ENCODE measurements at regions not wholly inside any gene's neighbourhood (a gene's known extent, or its start where the extent isn't known, plus 50 kb on each side); places are given as distances from the start of the nearest gene placed in this dataset.

DNA sequence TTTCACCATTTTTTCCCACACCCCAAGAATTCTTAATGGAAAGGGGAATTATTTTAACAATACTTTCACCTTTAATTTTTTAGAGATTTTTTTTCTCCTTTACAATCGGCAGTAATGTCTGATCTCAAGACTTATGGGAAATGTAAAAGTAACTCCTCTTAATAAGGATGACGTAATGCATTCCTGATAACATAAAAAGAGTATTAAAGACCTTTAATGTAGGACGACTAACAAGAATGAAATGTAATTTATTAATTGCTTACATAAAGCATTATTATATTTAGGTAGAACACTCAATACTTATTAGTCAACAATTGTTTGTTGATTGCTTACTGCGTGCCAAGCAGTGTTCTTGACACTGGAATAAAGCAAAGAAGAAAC lies 416.8 kb upstream of the NAALADL2 start:
- intact Hi-C loops (cut with DNase I; ENCODE audit: low total_unique reads): no loop called here
- Histone ChIP-seq H3K4me3 (peak overlapping the region in 1 of 2 donors; percentile 91), H3K9me3 (no peaks in the 10 kb centered on the region), H3K27ac (peak overlapping the region in 1 of 2 donors; percentile 97), H3K36me3 (ENCODE audit: low read depth, missing control alignments) (no peaks in the 10 kb centered on the region), H3K27me3 (no peaks in the 10 kb centered on the region), H3K4me1 (no peaks in the 10 kb centered on the region)
- TF ChIP-seq POLR2A (IDR thresholded peaks at IDR 0.05): no peak
- TF ChIP-seq, protein P1, sequence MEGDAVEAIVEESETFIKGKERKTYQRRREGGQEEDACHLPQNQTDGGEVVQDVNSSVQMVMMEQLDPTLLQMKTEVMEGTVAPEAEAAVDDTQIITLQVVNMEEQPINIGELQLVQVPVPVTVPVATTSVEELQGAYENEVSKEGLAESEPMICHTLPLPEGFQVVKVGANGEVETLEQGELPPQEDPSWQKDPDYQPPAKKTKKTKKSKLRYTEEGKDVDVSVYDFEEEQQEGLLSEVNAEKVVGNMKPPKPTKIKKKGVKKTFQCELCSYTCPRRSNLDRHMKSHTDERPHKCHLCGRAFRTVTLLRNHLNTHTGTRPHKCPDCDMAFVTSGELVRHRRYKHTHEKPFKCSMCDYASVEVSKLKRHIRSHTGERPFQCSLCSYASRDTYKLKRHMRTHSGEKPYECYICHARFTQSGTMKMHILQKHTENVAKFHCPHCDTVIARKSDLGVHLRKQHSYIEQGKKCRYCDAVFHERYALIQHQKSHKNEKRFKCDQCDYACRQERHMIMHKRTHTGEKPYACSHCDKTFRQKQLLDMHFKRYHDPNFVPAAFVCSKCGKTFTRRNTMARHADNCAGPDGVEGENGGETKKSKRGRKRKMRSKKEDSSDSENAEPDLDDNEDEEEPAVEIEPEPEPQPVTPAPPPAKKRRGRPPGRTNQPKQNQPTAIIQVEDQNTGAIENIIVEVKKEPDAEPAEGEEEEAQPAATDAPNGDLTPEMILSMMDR (IDR thresholded peaks at IDR 0.05): no peak
- no peak for DNase-seq
- WGBS, 2 donors: 32 to 44% methylated on average over 4 of the region's 4 CpGs

DNA sequence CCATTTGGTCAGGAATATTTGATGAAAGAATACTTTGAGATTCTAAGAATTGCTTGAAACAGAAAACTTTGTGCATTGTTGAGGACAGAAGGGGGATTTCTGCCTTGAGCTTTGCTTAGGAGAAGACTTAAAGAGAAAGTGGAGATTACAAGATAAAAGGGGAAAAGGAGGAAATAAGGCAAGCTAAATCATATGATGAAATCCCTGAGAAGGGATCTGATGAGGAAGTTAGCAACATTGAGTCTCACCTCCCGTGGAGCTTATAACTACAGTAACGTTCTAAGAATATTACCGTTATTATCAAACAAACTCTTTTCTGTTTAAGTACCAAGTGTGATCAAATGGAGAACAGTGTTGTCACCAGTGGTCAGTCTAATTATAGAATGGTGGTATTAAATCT lies 414.7 kb upstream of the NAALADL2 start:
- Histone ChIP-seq H3K27me3 (no peaks in the 10 kb centered on the region), H3K4me1 (no peaks in the 10 kb centered on the region), H3K9me3 (no peaks in the 10 kb centered on the region), H3K27ac (no peak overlapping the region), H3K36me3 (ENCODE audit: low read depth, missing control alignments) (no peaks in the 10 kb centered on the region), H3K4me3 (no peak overlapping the region)
- TF ChIP-seq, protein P1 (IDR thresholded peaks at IDR 0.05): no peak
- no peak for TF ChIP-seq POLR2A (IDR thresholded peaks at IDR 0.05)
- 85% methylated on average over 3 of the region's 3 CpGs for WGBS, 2 donors
- intact Hi-C loops (cut with DNase I; ENCODE audit: low total_unique reads): no loop called here
- no peak for DNase-seq

DNA sequence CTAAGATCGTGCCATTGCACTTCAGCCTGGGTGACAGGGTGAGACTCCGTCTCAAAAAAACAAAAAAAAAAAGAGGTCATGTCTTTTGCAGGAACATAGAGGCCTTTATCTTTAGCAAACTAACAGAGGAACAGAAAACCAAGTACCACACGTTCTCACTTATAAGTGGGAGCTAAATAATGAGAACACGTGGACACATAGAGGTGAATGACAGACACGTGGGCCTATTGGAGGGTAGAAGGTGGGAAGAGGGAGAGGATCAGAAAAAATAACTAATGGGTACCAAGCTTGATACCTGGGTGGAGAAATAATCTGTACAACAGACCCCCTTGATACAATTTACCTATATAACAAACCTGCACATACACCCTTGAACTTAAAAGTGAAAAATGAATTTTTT lies 401.4 kb upstream of the NAALADL2 start:
- no peaks in the 10 kb centered on the region for H3K36me3 ChIP-seq (ENCODE audit: low read depth, missing control alignments)
- H3K27me3 ChIP-seq: no peaks in the 10 kb centered on the region
- TF ChIP-seq, protein P1 (IDR thresholded peaks at IDR 0.05): no peak
- TF ChIP-seq POLR2A (IDR thresholded peaks at IDR 0.05): no peak
- H3K9me3 ChIP-seq: no peaks in the 10 kb centered on the region
- 77 to 81% methylated on average over 5 of the region's 5 CpGs for WGBS, 2 donors
- no peaks in the 10 kb centered on the region for H3K4me1 ChIP-seq
- intact Hi-C loops (cut with DNase I; ENCODE audit: low total_unique reads): no loop called here
- no peak overlapping the region for H3K4me3 ChIP-seq
- no peak overlapping the region for H3K27ac ChIP-seq
- no peak for DNase-seq

DNA sequence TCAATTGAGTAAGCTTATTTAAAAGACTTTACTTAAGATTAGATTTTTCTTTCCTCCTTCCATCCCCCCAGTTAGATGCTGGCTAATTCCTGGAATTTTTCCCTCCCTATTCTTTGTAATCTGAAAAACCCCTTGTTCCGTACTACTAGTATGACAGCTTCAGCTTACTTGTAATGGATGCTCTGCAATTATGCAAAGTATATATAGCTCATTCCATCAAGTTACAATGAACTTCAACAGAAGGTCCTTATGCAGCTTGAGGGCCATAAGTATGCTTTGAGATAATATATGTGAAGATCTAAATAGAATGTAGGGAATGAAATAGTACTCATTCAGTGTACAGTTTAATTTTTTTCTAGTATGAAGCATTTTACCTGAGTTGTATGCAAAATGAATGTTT lies 398.3 kb upstream of the NAALADL2 start:
- intact Hi-C loops (cut with DNase I; ENCODE audit: low total_unique reads): no loop called here
- H3K36me3 ChIP-seq (ENCODE audit: low read depth, missing control alignments): no peaks in the 10 kb centered on the region
- H3K9me3 ChIP-seq: no peaks in the 10 kb centered on the region
- H3K27ac ChIP-seq: no peak overlapping the region
- no peak for DNase-seq
- WGBS, 2 donors: 36 to 46% methylated on average over 1 of the region's 1 CpG
- TF ChIP-seq, protein P1 (IDR thresholded peaks at IDR 0.05): no peak
- no peak for TF ChIP-seq POLR2A (IDR thresholded peaks at IDR 0.05)
- H3K4me3 ChIP-seq: no peak overlapping the region
- H3K27me3 ChIP-seq: no peaks in the 10 kb centered on the region
- H3K4me1 ChIP-seq: no peaks in the 10 kb centered on the region

DNA sequence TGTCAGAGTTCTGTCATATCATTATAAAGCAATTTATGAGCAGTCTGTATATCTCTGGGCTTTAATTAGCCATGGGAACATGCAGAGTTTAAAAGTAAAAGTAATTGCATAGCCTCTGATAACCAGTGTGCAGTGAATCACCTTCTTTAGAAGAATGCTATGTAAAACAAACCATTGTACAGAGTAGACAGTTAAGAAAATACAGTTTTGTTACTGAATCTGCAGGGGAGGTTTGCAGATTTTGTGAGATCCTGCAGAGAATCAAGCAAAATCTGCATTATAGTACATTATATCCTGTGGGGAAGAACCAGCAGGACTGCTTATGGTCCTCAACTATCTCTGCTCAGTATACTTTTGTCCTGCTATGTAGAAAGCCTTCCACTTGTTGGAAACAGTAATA lies 396.2 kb upstream of the NAALADL2 start:
- intact Hi-C loops (cut with DNase I; ENCODE audit: low total_unique reads): no loop called here
- H3K27me3 ChIP-seq: no peaks in the 10 kb centered on the region
- no peaks in the 10 kb centered on the region for H3K9me3 ChIP-seq
- no peak for TF ChIP-seq POLR2A (IDR thresholded peaks at IDR 0.05)
- TF ChIP-seq, protein P1 (IDR thresholded peaks at IDR 0.05): no peak
- H3K27ac ChIP-seq: no peak overlapping the region
- H3K36me3 ChIP-seq (ENCODE audit: low read depth, missing control alignments): no peaks in the 10 kb centered on the region
- no peaks in the 10 kb centered on the region for H3K4me1 ChIP-seq
- H3K4me3 ChIP-seq: no peak overlapping the region
- DNase-seq: no peak
